OCI-LY1 (cell line): ENCODE measurements at regions not wholly inside any gene's neighbourhood (a gene's known extent, or its start where the extent isn't known, plus 50 kb on each side); places are given as distances from the start of the nearest gene placed in this dataset.

Source experiments
- CTCF ChIP-seq: fragments of 200-600 bp; sonication (generic), shearing (Covaris generic); IDR thresholded peaks from 2 replicates; pipeline ENCODE4 v1.5.1; 2017; ENCODE audit warnings: mild to moderate bottlenecking, antibody characterized with exemption, low read length, moderate library complexity, mixed read lengths
- EZH2 ChIP-seq: fragments of 200-600 bp; sonication (generic), shearing (Covaris generic); IDR thresholded peaks from 2 replicates; pipeline ENCODE4 v1.8.0; 2017; ENCODE audit warnings: borderline replicate concordance, mixed run types, mild to moderate bottlenecking, antibody characterized with exemption, low read length, moderate library complexity, mixed read lengths

DNA sequence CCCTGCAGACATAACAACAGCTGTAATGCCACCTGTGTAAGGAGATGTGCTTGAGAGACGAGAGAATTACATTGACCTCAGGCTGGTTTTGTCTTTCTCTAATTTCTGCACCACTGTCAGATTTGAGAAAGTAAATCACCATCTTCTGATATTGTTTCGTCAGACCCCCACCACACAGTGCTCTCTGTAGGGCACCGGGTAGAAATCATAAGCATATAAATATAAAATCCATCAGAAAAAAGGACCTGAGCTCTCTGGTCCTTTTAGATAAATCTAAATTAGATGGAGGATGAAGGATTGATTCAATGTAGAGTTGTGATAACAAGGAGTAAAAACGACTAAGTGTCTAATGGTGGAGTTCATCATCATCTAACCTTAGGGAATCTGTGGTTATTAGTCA is 1981.0 kb upstream of the PRR20A start:
- TF ChIP-seq CTCF (no peak), EZH2 (no peak)
